Skin epidermis (tissue), 12 donors: ENCODE measurements at regions not wholly inside any gene's neighbourhood (a gene's known extent, or its start where the extent isn't known, plus 50 kb on each side); places are given as distances from the start of the nearest gene placed in this dataset.

Source experiments
- H3K27ac ChIP-seq, 21 experiments: fragments of 200-600 bp; sonication (generic) in 11 of 21; one replicate each; pipeline ENCODE4 v1.5.0; 2020; ENCODE audit warnings: mild to moderate bottlenecking in 3 of 21, inconsistent platforms in 2 of 21, moderate library complexity in 2 of 21
- H3K4me3 ChIP-seq, 7 experiments: fragments of 200-600 bp; sonication (generic) in 2 of 7; one replicate each; pipeline ENCODE4 v1.5.0; 2020; ENCODE audit warnings: inconsistent platforms in 2 of 7, mild to moderate bottlenecking in 2 of 7, moderate library complexity in 1 of 7

DNA sequence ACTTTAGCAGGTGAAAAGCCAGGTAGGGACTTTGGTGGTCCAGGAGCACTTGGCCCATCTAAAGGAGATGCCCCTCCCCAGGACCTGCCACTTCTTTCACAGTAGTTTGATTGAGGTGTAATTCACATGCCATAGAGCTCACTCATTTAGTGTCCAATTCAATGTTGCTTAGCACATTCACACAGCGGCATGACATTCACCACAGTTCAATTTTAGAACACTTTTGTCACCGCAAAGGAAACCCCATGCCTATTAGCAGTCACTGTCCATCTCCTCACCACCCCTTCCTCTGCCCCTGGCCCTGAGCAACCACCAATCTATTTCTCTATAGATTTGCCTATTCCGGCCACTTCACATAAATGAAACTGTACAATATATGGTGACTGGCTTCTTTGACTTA, 211.6 kb upstream of the ZMIZ1 start:
- Histone ChIP-seq H3K4me3 (no peak overlapping the region), H3K27ac (no peak overlapping the region)

DNA sequence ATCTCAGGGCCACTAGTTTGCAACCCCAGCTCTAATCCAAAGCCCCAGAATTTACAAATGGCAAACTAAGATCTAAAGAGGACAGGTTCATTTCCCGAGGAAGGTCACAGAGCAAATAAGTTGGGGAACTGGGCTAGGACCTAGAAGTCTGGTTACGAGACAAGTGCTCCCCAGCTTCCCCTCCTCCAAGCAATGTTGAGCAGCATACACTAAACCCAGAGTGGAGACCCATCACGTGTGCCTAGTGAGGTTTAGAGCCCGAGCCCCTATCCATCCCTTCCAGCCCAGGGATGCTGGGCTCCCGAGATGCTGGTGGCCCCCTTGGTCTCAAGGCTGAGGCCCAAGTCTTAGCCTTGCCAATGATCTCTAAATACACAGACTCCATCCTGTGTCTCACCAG, 209.5 kb upstream of the ZMIZ1 start:
- H3K27ac ChIP-seq, result no peak overlapping the region
- no peak overlapping the region for H3K4me3 ChIP-seq

DNA sequence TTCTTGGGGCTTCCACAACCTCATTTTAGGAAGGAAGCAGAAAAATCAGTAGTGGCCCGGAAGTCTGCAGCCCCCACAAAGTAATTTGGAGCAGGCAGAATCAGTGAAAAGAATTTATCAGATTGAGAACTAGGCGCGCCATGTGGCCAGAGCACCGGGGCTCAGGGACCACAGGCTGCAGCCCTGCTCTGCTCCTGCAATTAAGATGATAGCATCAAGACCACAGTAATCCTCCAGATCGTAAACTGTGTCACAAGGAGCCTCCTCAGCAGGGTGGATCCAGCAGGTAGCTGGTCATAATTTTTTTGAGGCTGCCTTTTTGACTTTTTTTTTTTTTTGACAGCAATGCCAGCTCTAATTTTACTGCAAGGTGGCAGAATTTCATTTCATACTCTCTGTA, 209.0 kb upstream of the ZMIZ1 start:
- Histone ChIP-seq H3K27ac (no peak overlapping the region), H3K4me3 (no peak overlapping the region)

DNA sequence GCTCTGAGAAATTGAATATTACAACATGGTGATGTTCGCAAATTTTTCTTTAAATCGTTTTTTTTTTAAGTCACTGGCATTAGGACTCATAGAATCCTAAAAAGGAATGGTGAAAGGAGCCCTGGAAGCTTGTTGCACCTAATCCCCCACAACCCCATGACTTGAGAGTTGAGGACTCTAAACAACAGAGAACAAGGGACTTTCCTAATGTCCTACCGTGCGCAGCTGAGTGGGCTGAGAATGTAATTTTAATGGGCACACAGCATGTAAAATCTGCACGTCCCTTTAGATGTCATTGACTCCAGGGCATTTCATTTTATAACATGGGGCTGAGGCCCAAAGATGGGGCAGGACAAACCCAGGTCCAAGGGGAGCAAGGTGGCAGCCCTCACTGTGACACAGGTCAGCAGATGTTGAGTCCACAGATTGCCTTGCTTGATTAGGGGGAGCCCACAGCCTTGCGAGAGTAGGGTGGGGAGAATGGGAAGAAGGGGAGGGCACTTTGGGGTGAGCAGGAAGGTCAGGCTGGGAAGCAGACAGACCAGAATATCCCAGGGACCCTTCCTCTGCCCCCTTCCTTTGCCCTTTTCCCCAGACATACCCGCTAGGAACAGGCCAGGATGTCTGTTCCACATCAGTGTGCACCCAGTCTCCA, 208.4 kb upstream of the ZMIZ1 start:
- Histone ChIP-seq H3K27ac (no peak overlapping the region), H3K4me3 (no peak overlapping the region)

DNA sequence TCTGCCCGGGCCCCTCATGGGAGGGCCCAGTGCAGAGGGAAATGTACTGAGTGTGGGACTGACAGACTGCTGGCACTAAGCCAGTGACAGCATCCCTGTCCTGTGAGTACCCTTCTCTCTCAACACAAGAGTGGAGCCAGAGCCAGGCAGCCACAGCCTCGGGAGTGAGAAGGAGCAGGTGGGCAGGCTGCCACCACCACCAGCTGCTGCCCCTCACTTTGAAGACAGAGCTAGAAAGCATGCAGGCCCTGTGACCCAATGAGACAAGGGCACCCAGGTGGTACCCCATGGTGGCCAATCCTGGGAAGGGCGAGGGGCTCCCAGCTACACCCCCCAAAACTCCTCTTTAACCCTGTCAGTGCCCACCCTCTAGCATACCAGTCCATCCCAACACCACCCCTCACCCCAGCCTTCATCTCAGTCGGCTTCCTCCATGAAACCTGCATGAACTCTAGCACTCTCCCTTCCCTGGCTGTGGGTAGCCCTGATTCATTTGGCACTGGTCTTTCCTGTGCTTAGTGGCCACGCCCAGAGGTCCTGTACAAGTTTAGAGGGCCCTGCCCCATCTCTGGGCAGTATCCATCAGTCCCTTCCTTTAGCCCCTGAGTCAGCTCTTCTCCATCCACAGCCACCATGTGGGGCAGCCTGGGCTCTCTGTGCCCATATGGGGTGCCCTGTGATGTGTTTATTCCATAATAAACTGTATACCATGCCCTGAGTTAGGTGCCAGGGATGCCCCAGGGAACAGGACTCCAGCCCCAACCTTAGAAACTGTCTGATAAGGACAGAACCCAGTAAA, 207.0 kb upstream of the ZMIZ1 start:
- no peak overlapping the region for H3K4me3 ChIP-seq
- no peak overlapping the region for H3K27ac ChIP-seq

DNA sequence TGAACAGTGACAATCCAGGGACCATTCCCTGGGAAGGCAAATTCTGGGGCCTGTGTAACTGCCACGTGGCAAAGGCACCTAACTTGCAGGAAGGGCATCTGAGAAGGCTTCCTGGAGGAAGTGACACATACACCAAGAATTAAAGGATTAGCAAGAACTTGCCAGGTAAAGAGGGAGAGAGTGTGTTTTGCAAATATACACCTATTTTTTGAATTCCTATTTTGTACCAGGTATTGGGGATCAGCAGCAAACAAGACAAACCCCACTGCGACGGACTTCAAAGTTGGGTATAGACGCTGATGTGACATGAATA, 206.5 kb upstream of the ZMIZ1 start:
- Histone ChIP-seq H3K27ac (no peak overlapping the region), H3K4me3 (no peak overlapping the region)

DNA sequence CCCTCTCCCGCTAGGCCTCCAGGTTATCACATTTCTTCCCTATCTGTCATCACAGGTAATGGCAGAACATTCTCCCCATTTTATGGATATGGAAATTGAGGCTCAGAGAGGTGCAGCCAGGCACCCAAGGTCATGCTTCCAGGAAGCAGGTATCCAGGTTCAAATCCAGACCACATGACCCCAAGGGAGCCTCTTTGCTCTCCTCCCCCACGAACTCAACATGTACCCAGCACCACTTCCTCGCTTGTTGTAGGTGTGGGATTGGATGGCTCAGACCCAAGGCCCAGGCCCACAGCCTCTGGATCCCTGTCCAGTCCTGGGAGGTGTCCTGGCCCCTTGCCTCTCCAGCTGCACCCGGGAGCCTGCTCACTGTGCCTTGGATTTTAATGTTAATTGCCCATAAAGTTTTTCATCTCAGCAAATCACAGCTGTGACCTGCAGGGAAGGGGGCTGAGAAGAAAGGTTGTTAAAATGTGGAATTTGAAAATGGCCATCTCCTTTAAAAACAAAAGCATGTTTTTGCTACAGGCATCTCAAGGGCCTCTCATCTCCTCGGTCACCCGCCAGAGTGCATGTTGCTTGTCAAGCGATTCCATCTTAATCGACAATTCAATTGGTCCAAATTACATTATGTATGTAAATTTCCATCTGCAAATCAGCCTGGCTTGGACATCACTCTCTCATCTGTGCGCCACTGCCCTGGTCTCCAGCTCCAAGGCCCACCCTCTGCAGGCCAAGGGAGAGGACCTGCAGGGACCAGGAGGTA, 205.4 kb upstream of the ZMIZ1 start:
- no peak overlapping the region for H3K4me3 ChIP-seq
- no peak overlapping the region for H3K27ac ChIP-seq

DNA sequence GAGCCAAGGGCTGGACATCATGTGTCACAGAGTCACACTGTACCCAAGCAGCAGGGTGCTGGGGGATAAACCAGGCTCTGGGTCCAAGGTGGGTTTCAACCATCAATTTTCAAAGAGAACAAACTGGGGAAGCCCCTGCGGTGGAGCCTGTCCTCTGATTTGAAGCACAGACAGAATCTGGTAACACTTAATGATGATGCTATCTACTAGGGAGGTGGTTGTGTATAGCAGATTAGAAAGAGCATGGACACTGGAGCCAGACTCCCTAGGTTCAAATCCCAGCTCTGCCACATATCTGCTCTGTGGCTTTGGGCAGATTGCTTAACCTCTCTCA, 204.9 kb upstream of the ZMIZ1 start:
- no peak overlapping the region for H3K4me3 ChIP-seq
- H3K27ac ChIP-seq, result no peak overlapping the region

DNA sequence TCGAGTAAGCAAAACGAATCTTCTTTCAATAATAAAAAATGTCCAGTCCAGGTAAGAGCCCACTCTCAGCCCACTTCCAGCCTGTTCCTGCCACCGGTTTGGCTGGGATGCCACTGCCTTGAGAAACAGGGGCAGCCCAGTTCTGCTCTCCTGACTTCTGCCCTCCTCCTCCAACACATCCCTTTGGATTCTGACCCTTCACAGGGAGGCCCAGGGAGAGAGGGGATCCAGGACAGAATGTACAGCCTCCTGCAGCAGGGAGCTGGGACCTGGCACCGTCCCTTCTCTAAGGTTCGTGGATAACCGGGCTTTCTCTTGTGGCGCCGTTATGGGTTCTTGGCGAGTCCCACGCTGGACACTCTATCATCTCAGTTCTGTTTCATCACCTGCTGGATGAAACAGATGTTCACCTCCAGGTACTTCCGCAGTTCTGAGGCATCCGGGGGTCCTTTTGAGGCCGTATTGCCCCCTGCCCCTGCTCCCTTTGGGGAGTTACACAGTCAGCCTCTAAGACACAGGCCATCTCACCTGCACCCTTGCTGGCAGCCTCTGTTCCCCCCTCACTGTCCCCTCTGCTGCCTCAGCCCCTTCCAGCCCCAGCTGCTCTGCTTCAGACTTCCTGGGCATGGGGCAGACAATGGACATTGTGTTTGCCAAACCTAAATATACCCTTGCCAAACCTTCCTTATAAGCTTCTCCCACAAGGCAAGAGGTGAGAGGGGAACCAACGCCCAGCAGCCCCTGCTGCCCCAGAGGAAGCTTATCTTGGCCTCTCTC, 203.8 kb upstream of the ZMIZ1 start:
- H3K27ac ChIP-seq, result no peak overlapping the region
- H3K4me3 ChIP-seq, result no peak overlapping the region

DNA sequence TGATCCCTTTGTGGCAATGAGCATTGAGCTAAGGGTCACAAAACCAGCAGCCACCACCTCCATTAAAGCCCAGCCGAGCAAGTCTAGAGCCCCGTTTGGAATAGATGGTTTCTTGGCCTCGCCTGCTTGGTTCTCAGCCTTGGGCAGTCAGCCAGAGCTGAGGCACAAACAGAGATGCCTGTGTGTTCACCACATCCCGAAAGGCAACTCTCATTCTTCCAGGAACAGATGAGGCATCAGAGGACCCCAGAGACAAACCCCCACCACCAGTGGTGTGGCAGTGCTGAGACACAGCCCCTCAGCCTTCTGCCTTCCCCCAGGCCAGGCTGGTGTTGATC, 203.3 kb upstream of the ZMIZ1 start:
- Histone ChIP-seq H3K4me3 (no peak overlapping the region), H3K27ac (no peak overlapping the region)

DNA sequence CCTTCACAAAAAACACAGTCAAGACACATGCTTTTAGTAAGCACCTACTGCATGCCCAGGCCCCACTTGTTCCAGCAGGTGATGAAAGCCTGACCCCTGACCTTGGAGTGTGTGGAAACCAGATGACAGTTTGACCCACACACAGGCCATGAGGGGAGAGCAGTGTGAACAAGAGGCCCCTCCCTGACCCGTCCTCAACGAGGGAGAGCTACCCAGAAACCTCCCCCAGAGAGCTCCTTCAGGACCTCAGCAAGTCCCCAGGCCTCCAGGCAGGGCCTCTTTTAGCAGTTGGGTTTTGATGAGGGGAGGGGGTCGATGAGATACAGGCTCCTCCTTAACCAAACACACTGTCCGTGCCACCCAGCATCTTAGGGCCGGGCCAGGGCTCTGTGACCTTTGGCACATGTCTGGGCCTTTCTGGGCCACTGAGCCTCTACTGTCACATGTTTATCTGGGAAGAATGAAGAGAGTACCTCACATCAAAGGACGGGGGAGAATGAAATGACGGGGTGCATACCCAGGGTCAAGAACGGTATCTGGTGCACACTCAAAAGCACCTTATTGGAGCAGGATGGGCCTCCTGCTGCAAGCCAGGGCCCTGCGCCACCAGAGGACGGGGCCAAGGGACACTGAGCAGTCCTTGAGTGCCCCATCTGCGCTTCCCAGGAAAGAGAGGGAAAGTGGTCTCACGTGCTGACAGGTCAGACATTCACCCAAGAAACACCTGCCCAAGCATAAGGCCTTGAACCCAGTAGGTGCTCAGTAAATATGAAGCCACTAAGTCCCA, 202.6 kb upstream of the ZMIZ1 start:
- H3K27ac ChIP-seq, result no peak overlapping the region
- H3K4me3 ChIP-seq, result no peak overlapping the region

DNA sequence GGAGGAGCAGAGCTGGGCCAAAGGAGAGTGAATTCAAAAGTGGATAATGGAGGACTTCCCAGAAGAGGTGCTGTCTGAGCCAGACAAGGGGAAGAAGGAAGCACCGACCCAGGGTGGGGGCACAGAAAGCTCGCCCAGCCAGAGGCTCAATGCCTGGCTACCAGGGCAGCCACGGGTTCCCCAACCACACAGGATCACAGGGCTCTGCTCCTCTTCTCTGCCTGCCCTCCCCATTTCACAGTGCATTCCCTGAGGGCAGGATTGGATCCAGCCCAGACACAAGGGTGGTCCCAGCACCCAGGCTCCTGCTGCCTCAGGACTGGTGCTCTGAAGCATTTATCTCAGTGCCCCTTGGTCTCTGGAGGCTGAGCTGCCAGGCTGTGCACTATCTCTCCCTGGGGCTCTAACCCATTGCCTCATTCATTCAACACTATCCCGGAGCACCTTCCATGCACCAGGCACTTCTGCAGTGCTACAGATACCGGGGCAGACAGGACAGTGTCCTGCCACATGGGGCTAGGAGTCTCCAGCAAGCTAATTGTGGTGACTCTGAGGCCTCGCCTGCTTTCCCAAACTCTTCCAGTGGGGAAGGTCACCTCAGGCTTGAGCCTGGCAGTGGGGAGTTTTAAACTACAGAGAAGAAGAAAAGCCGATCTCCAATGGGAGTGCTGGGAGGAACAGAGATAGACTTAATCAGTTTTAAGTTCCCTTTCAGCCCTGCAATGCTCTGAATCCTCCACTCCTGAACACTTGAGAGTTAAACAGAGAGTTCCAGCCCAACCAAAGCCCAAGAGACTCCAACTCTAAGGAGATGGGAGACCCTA, 201.8 kb upstream of the ZMIZ1 start:
- Histone ChIP-seq H3K4me3 (no peak overlapping the region), H3K27ac (no peak overlapping the region)

DNA sequence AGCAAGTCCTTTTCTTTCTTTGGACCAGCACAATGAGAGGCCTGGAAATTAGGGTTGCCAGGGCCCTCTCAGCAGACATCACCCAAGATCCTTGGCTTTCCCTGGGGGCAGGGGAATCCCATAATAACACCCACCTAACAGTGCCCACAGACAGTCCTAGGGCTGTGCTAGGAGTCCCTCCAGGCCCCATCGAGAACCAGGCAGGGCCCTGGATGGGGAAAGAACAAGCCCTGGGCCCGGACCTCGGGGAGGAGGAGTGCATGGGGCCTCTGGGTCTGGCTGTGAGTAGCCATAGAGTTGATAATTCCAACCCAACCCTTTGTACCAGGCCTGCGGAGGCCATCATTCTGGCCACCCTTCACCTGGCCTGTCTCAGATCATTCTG, 201.2 kb upstream of the ZMIZ1 start:
- Histone ChIP-seq H3K27ac (no peak overlapping the region), H3K4me3 (no peak overlapping the region)

DNA sequence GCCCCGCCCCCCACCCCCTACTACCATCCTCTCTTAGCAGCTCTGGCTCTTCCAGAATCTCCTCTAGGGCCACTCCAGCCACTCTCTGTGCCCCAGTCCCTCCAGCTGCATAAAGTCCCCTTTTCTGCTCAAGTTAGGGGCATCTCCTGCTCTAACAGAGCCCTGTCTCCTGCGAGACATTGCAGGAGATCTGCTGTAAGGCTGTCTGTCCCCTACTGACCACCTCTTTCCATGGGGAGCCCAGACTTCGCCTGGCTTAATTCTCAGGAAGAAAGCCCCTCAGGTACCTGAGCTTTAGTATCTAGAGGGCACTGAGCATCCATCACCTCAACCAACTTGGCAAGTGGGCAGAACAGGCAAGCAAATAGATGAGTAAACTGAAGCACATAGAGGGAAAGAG, 200.7 kb upstream of the ZMIZ1 start:
- no peak overlapping the region for H3K27ac ChIP-seq
- no peak overlapping the region for H3K4me3 ChIP-seq

DNA sequence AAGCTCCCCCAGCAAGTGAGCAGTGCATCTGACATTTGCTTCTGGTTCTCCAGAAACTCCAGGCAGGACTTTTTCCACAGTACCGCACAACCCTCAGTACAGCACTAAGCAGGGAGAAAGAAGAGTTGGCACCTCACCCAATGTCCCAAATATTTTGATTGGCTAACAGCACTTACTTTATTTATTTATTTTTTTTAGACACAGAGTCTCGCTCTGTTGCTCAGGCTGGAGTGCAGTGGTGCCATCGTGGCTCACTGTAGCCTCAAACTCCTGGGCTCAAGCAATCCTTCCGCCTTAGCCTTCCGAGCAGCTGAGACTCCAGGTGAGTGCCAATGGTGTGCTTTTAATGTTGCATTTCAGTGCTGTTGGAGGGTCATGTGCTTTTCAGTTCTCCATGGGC, 200.3 kb upstream of the ZMIZ1 start:
- H3K27ac ChIP-seq, result no peak overlapping the region
- H3K4me3 ChIP-seq, result no peak overlapping the region

DNA sequence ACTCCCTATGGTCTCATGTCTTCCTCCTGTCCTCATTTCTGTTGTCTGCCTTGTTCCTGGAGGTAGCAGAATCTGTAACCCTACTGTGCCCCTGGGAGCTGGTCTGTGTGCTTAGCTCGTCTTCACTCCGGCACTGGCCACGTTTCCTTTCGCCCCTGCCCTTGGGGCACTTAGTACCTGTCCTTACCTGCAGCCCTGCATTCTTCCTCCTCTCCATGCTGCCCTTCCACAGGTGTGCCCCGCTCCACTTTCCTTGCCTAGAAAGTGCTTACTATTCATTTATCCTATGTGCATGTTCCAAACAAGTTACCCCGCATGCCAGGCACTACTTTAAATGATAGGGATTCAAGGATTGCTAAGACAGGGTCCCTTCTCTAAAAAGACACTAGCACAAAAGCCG, 199.9 kb upstream of the ZMIZ1 start:
- Histone ChIP-seq H3K27ac (no peak overlapping the region), H3K4me3 (no peak overlapping the region)

DNA sequence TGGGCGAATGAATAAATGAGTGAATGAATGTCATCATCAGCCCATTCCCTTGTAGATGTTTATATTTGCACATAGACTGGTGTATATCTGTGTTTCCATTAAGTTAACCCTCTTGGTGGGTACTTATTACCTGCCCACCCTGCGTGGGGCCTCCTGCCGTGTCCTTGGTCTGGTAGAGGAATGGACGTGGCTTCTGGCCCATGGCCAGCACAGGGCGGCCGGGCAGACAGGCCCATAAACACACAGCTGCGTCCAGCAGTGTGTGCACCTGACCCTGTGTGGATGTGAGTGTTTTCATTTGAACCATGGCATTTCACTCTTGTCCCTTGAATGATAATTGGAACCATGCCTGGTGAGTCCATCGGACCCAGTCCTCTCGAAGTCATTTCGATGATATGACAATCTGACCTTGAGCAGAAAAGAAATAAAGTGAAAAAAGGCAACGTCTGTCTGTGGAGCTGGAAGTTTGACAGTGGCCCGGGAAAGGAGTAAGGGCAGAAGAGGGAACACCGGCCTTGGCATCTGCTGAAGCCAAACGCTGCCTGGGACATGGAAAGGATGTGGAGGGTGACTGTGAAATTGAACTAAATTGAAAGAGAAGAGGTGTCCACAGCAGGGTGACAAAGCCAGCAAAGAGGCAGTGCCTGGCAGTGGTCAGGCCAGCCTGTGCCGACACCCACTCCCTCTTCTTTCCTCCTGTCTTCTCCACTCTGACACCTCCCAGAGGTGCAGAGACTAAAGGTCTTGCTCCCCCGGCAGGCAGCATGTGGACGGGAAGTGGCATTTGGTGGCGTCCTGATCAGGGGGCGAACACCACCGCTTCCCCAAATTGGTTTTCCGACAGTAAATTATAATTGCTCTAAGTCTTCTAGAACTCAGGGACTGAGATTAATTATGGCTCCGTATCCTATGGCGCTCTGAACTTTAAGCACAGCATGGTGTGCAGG, 199.0 kb upstream of the ZMIZ1 start:
- no peak overlapping the region for H3K4me3 ChIP-seq
- H3K27ac ChIP-seq, result no peak overlapping the region

DNA sequence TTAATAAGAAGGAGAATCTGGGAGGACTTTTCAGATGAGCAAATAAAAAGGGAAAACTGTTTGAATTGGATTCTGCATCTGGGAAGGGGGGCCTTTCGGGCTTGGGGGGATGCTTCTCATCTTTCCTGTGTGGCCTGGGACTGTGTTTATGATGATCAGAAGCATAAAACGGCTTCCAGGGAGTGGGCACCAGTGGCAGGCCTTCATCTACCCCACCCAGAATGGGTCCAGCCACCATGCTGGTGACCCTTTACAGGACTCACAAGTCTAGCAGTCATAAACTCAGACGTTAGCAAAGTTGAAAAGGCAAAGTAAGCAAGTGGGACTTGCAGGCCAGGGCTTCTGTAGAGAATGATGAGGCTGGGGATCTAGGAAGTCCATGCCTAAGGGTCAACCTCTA, 198.3 kb upstream of the ZMIZ1 start:
- Histone ChIP-seq H3K4me3 (no peak overlapping the region), H3K27ac (no peak overlapping the region)
